SU-DHL-6 (cell line): ENCODE measurements at regions not wholly inside any gene's neighbourhood (a gene's known extent, or its start where the extent isn't known, plus 50 kb on each side); places are given as distances from the start of the nearest gene placed in this dataset.

ENCODE experiments used
- CTCF ChIP-seq: fragments of 200-600 bp; sonication (generic); IDR thresholded peaks from one replicate; pipeline ENCODE4 v1.5.1; 2017; ENCODE audit warnings: antibody characterized with exemption, mild to moderate bottlenecking, low read length, moderate library complexity; ENCODE audit not compliant: insufficient read depth, poor library complexity, severe bottlenecking
- EZH2phosphoT487 ChIP-seq: fragments of 200-600 bp; sonication (generic), shearing (Covaris generic); conservative IDR thresholded peaks from 2 replicates; pipeline ENCODE4 v1.6.1; 2018; ENCODE audit warnings: mild to moderate bottlenecking, antibody characterized with exemption, low read length, moderate library complexity, mixed read lengths

GRCh38 chr22:19610518-19611253 is 86.5 kb upstream of the CLDN5 start:
- no peak for TF ChIP-seq CTCF
- TF ChIP-seq EZH2phosphoT487: no peak
